Activated T-cell treated with anti-CD3 and anti-CD28 coated beads for 4 hours (primary cell): ENCODE measurements at regions not wholly inside any gene's neighbourhood (a gene's known extent, or its start where the extent isn't known, plus 50 kb on each side); places are given as distances from the start of the nearest gene placed in this dataset.

Experiments
- DNase-seq: peaks from one replicate; pipeline ENCODE4 v3.0.0-alpha.2; 2020

- DNase-seq: no peak
These were observed 391.2 kb upstream of the SGCD start for GRCh38 chr5:155935723-155936122.

GRCh38 chr5:155936520-155937406 lies 390.2 kb upstream of the SGCD start:
- DNase-seq: no peak

- DNase-seq: no peak
These were observed 388.9 kb upstream of the SGCD start for GRCh38 chr5:155938051-155938450.

GRCh38 chr5:155941340-155941739 lies 385.6 kb upstream of the SGCD start:
- no peak for DNase-seq

- no peak for DNase-seq
These were observed 383.2 kb upstream of the SGCD start for GRCh38 chr5:155943516-155944407.

- DNase-seq: no peak
These were observed 379.4 kb upstream of the SGCD start for GRCh38 chr5:155947394-155948062.

GRCh38 chr5:155948576-155948975 lies 378.4 kb upstream of the SGCD start:
- DNase-seq: no peak

GRCh38 chr5:155952486-155953089 lies 374.4 kb upstream of the SGCD start:
- no peak for DNase-seq

- DNase-seq: no peak
These were observed 373.6 kb upstream of the SGCD start for GRCh38 chr5:155953335-155953734.

- DNase-seq: no peak
These were observed 372.1 kb upstream of the SGCD start for GRCh38 chr5:155954701-155955445.

GRCh38 chr5:155957884-155958283 lies 369.1 kb upstream of the SGCD start:
- DNase-seq: no peak

- no peak for DNase-seq
These were observed 367.9 kb upstream of the SGCD start for GRCh38 chr5:155959082-155959481.

GRCh38 chr5:155960177-155960576 lies 366.8 kb upstream of the SGCD start:
- DNase-seq: no peak

- DNase-seq: no peak
These were observed 357.4 kb upstream of the SGCD start for GRCh38 chr5:155969537-155969936.

- no peak for DNase-seq
These were observed 352.6 kb upstream of the SGCD start for GRCh38 chr5:155974369-155974768.

- DNase-seq: no peak
These were observed 348.1 kb upstream of the SGCD start for GRCh38 chr5:155978850-155979249.

GRCh38 chr5:155982354-155982753 lies 344.6 kb upstream of the SGCD start:
- no peak for DNase-seq

- no peak for DNase-seq
These were observed 343.0 kb upstream of the SGCD start for GRCh38 chr5:155983954-155984353.

- DNase-seq: no peak
These were observed 339.6 kb upstream of the SGCD start for GRCh38 chr5:155987265-155987810.

GRCh38 chr5:155989879-155990278 lies 337.1 kb upstream of the SGCD start:
- no peak for DNase-seq

GRCh38 chr5:155996123-155996522 lies 330.8 kb upstream of the SGCD start:
- no peak for DNase-seq

GRCh38 chr5:155998257-155998656 lies 328.7 kb upstream of the SGCD start:
- DNase-seq: no peak
